ENCODE measurements at regions not wholly inside any gene's neighbourhood (a gene's known extent, or its start where the extent isn't known, plus 50 kb on each side); places are given as distances from the start of the nearest gene placed in this dataset.

GRCh38 chr10:131532291-131532690 is 220.8 kb upstream of the TCERG1L start:
- TF ChIP-seq, protein P1, sequence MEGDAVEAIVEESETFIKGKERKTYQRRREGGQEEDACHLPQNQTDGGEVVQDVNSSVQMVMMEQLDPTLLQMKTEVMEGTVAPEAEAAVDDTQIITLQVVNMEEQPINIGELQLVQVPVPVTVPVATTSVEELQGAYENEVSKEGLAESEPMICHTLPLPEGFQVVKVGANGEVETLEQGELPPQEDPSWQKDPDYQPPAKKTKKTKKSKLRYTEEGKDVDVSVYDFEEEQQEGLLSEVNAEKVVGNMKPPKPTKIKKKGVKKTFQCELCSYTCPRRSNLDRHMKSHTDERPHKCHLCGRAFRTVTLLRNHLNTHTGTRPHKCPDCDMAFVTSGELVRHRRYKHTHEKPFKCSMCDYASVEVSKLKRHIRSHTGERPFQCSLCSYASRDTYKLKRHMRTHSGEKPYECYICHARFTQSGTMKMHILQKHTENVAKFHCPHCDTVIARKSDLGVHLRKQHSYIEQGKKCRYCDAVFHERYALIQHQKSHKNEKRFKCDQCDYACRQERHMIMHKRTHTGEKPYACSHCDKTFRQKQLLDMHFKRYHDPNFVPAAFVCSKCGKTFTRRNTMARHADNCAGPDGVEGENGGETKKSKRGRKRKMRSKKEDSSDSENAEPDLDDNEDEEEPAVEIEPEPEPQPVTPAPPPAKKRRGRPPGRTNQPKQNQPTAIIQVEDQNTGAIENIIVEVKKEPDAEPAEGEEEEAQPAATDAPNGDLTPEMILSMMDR (IDR thresholded peaks at IDR 0.05; ENCODE audit: insufficient read depth, low read length, severe bottlenecking): no peak
- H3K27me3 ChIP-seq (ENCODE audit: control insufficient read depth, insufficient read depth, low read length): no peaks in the 10 kb centered on the region
- FAIRE-seq: no peak
- DNase-seq (ENCODE audit: low read depth): no peak
- H3K4me3 ChIP-seq (ENCODE audit: low read depth, low read length): no peak overlapping the region
- no peaks in the 10 kb centered on the region for H3K36me3 ChIP-seq (ENCODE audit: control insufficient read depth, insufficient read depth, low read length)

- no peak for DNase-seq (ENCODE audit: low read depth)
- FAIRE-seq: no peak
- TF ChIP-seq, protein P1 (IDR thresholded peaks at IDR 0.05; ENCODE audit: insufficient read depth, low read length, severe bottlenecking): no peak
- no peaks in the 10 kb centered on the region for H3K36me3 ChIP-seq (ENCODE audit: control insufficient read depth, insufficient read depth, low read length)
- no peaks in the 10 kb centered on the region for H3K27me3 ChIP-seq (ENCODE audit: control insufficient read depth, insufficient read depth, low read length)
- H3K4me3 ChIP-seq (ENCODE audit: low read depth, low read length): no peak overlapping the region
Measured at GRCh38 chr10:131532745-131533341, 221.3 kb upstream of the TCERG1L start.

DNA sequence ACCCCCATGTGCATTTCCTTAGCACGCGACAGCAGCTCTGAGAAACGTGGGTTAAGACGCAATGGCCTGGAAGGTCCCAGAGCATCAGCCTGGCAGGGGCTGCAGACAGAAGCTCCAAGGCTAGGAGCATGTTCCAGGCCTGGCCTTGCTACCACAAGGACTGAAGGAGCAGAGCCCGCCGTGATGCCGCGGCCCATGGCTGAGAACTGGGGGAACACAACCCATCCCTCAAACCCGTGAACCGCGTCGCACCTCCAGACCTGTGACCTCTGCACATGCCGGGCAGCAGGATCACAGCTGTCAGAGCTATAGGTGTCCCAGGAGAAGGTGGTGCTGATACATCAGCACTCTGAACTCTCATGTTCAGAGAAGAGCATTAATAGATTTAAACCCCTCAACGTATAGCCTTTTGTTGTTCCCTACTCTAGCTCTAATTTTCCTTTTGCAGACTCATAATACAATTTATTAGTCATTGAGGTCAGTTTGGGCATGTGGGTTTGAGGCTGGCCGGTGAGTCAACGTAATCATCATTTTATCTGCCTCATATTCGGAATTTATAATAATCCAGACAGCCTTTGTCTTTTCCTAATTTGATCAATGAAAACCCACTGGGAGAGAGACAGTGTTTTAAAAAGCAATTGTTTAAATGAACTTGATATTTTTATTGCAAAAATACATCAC is 222.5 kb upstream of the TCERG1L start:
- no peak for DNase-seq (ENCODE audit: low read depth)

DNA sequence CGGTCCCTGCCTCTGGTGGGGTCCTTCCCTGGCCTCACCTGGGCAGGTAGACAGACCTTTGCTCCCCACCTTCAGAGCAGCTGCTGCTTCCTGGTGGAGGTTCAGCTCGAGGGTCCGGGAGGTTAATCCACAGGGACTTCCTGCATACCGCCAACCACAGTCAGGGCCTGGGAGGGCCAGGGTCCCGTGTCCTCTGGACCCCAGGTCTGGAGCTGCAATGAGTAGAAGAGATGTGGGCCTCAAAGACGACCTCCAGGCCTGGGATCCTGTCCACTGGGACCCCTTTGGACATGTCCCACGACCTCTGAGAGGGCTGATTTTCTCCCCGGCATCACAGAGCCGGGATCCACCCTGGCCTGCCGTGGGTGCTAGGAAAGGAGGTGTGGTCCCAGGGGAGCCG is 223.3 kb upstream of the TCERG1L start:
- Histone ChIP-seq H3K36me3 (ENCODE audit: control insufficient read depth, insufficient read depth, low read length) (no peaks in the 10 kb centered on the region), H3K27me3 (ENCODE audit: control insufficient read depth, insufficient read depth, low read length) (no peaks in the 10 kb centered on the region), H3K4me3 (ENCODE audit: low read depth, low read length) (no peak overlapping the region)
- DNase-seq (ENCODE audit: low read depth): no peak
- TF ChIP-seq, protein P1 (IDR thresholded peaks at IDR 0.05; ENCODE audit: insufficient read depth, low read length, severe bottlenecking): no peak
- no peak for FAIRE-seq

More for the DNA sequence above, 222.5 kb upstream of the TCERG1L start:
- no peak overlapping the region for H3K4me3 ChIP-seq (ENCODE audit: low read depth, low read length)
- no peaks in the 10 kb centered on the region for H3K27me3 ChIP-seq (ENCODE audit: control insufficient read depth, insufficient read depth, low read length)
- no peak for FAIRE-seq
- no peaks in the 10 kb centered on the region for H3K36me3 ChIP-seq (ENCODE audit: control insufficient read depth, insufficient read depth, low read length)
- TF ChIP-seq, protein P1 (IDR thresholded peaks at IDR 0.05; ENCODE audit: insufficient read depth, low read length, severe bottlenecking): no peak

- H3K4me3 ChIP-seq (ENCODE audit: low read depth, low read length): no peak overlapping the region
- DNase-seq (ENCODE audit: low read depth): no peak
- no peaks in the 10 kb centered on the region for H3K36me3 ChIP-seq (ENCODE audit: control insufficient read depth, insufficient read depth, low read length)
- no peaks in the 10 kb centered on the region for H3K27me3 ChIP-seq (ENCODE audit: control insufficient read depth, insufficient read depth, low read length)
- no peak for FAIRE-seq
- TF ChIP-seq, protein P1 (IDR thresholded peaks at IDR 0.05; ENCODE audit: insufficient read depth, low read length, severe bottlenecking): no peak
Measured at GRCh38 chr10:131536676-131537075, 225.2 kb upstream of the TCERG1L start.

All from bronchial epithelial cell (primary cell).